ENCODE measurements at regions not wholly inside any gene's neighbourhood (a gene's known extent, or its start where the extent isn't known, plus 50 kb on each side); places are given as distances from the start of the nearest gene placed in this dataset.

DNA sequence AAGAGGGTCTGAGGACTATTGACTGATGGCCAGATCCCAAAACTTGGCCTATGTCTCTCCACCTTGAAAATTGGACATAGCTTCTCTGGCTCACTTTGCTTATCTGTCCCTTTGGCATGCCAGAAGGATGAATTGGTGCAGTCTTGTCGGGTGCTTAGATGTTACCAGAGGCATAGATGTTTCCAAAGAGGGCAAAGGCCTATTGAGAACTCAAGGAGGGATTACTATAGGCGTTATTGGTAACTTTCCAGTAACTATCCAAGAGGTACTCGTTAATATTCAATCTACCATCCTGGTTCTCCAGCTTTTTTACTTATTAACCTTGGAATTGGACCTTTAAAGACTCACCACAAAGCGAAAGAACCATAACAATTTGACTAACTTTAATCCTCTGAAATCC, 368.3 kb upstream of the ESRRG start:
- 47% methylated on average over 4 of the region's 4 CpGs for WGBS (ENCODE audit: missing lambda C conversion rate)
- Histone ChIP-seq H3K27ac (no peak overlapping the region), H3K4me3 (no peak overlapping the region), H3K4me2 (no peak overlapping the region), H3K4me1 (no peaks in the 10 kb centered on the region), H3K9me3 (no peaks in the 10 kb centered on the region)
- FAIRE-seq = no peak
- POLR2A ChIA-PET = no interaction called here
- DNase-seq (ENCODE audit: low read depth in 1 of 2, low spot score in 1 of 2) = no peak
- TF ChIP-seq, protein P1, sequence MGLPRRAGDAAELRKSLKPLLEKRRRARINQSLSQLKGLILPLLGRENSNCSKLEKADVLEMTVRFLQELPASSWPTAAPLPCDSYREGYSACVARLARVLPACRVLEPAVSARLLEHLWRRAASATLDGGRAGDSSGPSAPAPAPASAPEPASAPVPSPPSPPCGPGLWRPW (IDR thresholded peaks at IDR 0.05) = no peak
- no peak for TF ChIP-seq NFE2L2 (conservative IDR thresholded peaks at IDR 0.05; ENCODE audit: low read length)
- no peak for TF ChIP-seq NR3C1 (IDR thresholded peaks at IDR 0.05)
- no peak for TF ChIP-seq EP300 (IDR thresholded peaks at IDR 0.05)
- no peak for TF ChIP-seq CBX2 (IDR thresholded peaks at IDR 0.05; ENCODE audit: borderline replicate concordance, low read depth)
- no peak for TF ChIP-seq TP53 (CRISPR knock-in tag; IDR thresholded peaks at IDR 0.05)
- TF ChIP-seq KDM1A (IDR thresholded peaks at IDR 0.05; ENCODE audit: low read depth) = no peak
- no peak for TF ChIP-seq GATA3 (IDR thresholded peaks at IDR 0.05; ENCODE audit: borderline replicate concordance)
- no peak for TF ChIP-seq CEBPB (IDR thresholded peaks at IDR 0.05)
- TF ChIP-seq, protein P2, sequence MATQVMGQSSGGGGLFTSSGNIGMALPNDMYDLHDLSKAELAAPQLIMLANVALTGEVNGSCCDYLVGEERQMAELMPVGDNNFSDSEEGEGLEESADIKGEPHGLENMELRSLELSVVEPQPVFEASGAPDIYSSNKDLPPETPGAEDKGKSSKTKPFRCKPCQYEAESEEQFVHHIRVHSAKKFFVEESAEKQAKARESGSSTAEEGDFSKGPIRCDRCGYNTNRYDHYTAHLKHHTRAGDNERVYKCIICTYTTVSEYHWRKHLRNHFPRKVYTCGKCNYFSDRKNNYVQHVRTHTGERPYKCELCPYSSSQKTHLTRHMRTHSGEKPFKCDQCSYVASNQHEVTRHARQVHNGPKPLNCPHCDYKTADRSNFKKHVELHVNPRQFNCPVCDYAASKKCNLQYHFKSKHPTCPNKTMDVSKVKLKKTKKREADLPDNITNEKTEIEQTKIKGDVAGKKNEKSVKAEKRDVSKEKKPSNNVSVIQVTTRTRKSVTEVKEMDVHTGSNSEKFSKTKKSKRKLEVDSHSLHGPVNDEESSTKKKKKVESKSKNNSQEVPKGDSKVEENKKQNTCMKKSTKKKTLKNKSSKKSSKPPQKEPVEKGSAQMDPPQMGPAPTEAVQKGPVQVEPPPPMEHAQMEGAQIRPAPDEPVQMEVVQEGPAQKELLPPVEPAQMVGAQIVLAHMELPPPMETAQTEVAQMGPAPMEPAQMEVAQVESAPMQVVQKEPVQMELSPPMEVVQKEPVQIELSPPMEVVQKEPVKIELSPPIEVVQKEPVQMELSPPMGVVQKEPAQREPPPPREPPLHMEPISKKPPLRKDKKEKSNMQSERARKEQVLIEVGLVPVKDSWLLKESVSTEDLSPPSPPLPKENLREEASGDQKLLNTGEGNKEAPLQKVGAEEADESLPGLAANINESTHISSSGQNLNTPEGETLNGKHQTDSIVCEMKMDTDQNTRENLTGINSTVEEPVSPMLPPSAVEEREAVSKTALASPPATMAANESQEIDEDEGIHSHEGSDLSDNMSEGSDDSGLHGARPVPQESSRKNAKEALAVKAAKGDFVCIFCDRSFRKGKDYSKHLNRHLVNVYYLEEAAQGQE (IDR thresholded peaks at IDR 0.05) = no peak
- TF ChIP-seq RFX5 (IDR thresholded peaks at IDR 0.05) = no peak
- TF ChIP-seq, protein P3, sequence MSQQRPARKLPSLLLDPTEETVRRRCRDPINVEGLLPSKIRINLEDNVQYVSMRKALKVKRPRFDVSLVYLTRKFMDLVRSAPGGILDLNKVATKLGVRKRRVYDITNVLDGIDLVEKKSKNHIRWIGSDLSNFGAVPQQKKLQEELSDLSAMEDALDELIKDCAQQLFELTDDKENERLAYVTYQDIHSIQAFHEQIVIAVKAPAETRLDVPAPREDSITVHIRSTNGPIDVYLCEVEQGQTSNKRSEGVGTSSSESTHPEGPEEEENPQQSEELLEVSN (IDR thresholded peaks at IDR 0.05; ENCODE audit: borderline replicate concordance, low read depth) = no peak
- TF ChIP-seq POLR2AphosphoS2 (conservative IDR thresholded peaks at IDR 0.05; ENCODE audit: low read length) = no peak
- TF ChIP-seq HDAC2 (IDR thresholded peaks at IDR 0.05) = no peak
- no peak for TF ChIP-seq ZSCAN20 (CRISPR knock-in tag; IDR thresholded peaks at IDR 0.05)
- no peak for TF ChIP-seq RAD21 (conservative IDR thresholded peaks at IDR 0.05 in 1 of 2, IDR thresholded peaks at IDR 0.05 in 1 of 2)
- TF ChIP-seq FOSL2 (IDR thresholded peaks at IDR 0.05) = no peak
- TF ChIP-seq FOSL2 (CRISPR knock-in tag; IDR thresholded peaks at IDR 0.05) = no peak
- TF ChIP-seq, protein P4, sequence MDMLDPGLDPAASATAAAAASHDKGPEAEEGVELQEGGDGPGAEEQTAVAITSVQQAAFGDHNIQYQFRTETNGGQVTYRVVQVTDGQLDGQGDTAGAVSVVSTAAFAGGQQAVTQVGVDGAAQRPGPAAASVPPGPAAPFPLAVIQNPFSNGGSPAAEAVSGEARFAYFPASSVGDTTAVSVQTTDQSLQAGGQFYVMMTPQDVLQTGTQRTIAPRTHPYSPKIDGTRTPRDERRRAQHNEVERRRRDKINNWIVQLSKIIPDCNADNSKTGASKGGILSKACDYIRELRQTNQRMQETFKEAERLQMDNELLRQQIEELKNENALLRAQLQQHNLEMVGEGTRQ (IDR thresholded peaks at IDR 0.05) = no peak
- TF ChIP-seq EHMT2 (IDR thresholded peaks at IDR 0.05; ENCODE audit: low read depth) = no peak
- no peak for TF ChIP-seq HOXB13 (CRISPR knock-in tag; IDR thresholded peaks at IDR 0.05; ENCODE audit: low read depth)
- CTCF ChIA-PET = no interaction called here
- ATAC-seq = no peak

DNA sequence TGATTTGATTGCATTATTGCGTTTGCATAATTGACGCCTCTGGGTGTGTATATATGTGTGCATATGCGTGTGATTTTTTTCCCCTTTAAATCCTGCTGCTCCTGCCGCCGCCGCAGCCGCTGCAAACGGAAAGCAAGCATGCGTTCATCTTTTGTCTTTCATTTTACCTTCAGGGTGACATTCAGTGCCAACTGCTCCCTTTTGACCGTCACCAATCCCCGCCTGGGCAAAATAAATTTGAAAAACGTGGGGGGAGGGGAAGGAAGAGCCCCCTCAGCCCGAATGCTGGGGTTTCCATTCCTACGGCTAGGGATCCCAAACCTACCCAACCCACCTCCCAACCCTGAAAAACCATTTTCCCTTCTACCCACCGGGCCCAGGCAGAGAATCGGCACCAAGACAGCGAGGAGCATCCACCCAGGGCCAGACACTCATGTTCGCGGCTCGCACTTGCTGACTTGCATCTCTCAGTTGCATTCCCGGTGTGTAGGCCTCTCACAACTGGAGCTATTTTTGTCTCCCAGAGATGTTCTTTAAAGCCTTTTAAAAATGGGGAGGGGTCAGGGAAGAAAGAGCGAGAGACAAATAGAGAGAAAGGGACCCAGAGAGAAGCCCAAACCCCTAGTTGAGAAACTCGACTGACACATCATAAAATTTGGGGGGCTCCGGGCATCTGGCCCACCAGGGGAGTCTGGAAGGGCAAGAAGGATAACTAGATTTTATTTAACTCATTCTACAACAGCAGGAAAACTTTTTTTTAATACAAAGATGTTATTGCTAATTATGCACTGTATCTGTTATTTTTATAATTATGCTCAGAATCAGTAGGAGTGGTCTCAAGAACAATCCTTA, 367.1 kb upstream of the ESRRG start:
- FAIRE-seq (no peak), ATAC-seq (peak in 1 of 2 experiments; percentile 62; a peak in 3 of 6 replicates), DNase-seq (ENCODE audit: low read depth in 1 of 2, low spot score in 1 of 2) (no peak)
- TF ChIP-seq, protein P1 (IDR thresholded peaks at IDR 0.05) = no peak
- TF ChIP-seq, protein P5, sequence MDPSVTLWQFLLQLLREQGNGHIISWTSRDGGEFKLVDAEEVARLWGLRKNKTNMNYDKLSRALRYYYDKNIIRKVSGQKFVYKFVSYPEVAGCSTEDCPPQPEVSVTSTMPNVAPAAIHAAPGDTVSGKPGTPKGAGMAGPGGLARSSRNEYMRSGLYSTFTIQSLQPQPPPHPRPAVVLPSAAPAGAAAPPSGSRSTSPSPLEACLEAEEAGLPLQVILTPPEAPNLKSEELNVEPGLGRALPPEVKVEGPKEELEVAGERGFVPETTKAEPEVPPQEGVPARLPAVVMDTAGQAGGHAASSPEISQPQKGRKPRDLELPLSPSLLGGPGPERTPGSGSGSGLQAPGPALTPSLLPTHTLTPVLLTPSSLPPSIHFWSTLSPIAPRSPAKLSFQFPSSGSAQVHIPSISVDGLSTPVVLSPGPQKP (IDR thresholded peaks at IDR 0.05; ENCODE audit: low read depth, low read length) = no peak
- TF ChIP-seq ZSCAN20 (CRISPR knock-in tag; IDR thresholded peaks at IDR 0.05) = no peak
- no peak for TF ChIP-seq EP300 (IDR thresholded peaks at IDR 0.05)
- TF ChIP-seq NPAS2 (CRISPR knock-in tag; IDR thresholded peaks at IDR 0.05; ENCODE audit: borderline replicate concordance) = no peak
- no peak for TF ChIP-seq ZC3H11A (IDR thresholded peaks at IDR 0.05)
- TF ChIP-seq CHD4 (IDR thresholded peaks at IDR 0.05; ENCODE audit: borderline replicate concordance) = no peak
- no peak for TF ChIP-seq PHF8 (IDR thresholded peaks at IDR 0.05; ENCODE audit: borderline replicate concordance, low read depth)
- no peak for TF ChIP-seq RFX5 (IDR thresholded peaks at IDR 0.05)
- no peak for TF ChIP-seq MAZ (IDR thresholded peaks at IDR 0.05; ENCODE audit: borderline replicate concordance, low read depth, low read length)
- no peak for TF ChIP-seq BHLHE40 (IDR thresholded peaks at IDR 0.05; ENCODE audit: low read depth, low read length)
- TF ChIP-seq, protein P4 (IDR thresholded peaks at IDR 0.05) = no peak
- Histone ChIP-seq H3K4me3 (peak overlapping the region; percentile 44), H3K4me1 (no peaks in the 10 kb centered on the region), H3K4me2 (peak overlapping the region; percentile 74), H3K27ac (no peak overlapping the region), H3K9me3 (no peaks in the 10 kb centered on the region)
- POLR2A ChIA-PET = no interaction called here
- WGBS (ENCODE audit: missing lambda C conversion rate) = 50% methylated on average over 24 of the region's 24 CpGs
- CTCF ChIA-PET = no interaction called here

Data from A549 (cell line).